B cell (primary cell): ENCODE measurements at regions not wholly inside any gene's neighbourhood (a gene's known extent, or its start where the extent isn't known, plus 50 kb on each side); places are given as distances from the start of the nearest gene placed in this dataset.

Source experiments
- CTCF ChIP-seq: fragments of 200-600 bp; IDR thresholded peaks from one replicate; pipeline ENCODE4 v1.8.0; 2022; ENCODE audit warnings: antibody characterized with exemption, mild to moderate bottlenecking
- EZH2 ChIP-seq: IDR thresholded peaks from 2 replicates; pipeline ENCODE4 v1.6.1; 2012; ENCODE audit warnings: borderline replicate concordance, low read depth, mild to moderate bottlenecking, moderate library complexity, low read length; ENCODE audit not compliant: insufficient read depth, poor library complexity, severe bottlenecking

DNA sequence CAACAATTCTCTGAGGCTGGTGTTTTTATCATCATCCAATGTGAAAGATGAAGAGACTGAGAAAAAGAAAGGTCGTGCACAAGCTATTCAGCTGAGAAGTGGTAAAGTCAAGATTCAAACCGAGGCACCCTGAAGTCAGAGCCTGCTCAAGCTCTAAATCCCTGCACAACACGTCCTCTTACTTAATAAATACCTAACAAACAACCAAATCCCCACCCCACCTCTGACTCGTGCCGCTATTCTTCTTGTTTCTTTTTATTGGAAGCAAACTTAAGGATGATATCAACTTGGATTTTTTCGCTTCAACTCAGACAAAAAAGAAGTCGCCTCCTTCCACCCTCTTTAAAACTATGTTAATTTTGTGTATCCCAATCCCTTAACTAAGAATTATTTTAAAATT lies 140.2 kb downstream of the CEP120 start:
- no peak for TF ChIP-seq CTCF
- no peak for TF ChIP-seq EZH2
